ENCODE measurements at regions not wholly inside any gene's neighbourhood (a gene's known extent, or its start where the extent isn't known, plus 50 kb on each side); places are given as distances from the start of the nearest gene placed in this dataset.
A peak's percentile ranks its signal among the peaks of the same experiment; 100 is the strongest.

GRCh38 chr1:30414086-30414850 is 309.1 kb downstream of the MATN1 start:
- H3K9me3 ChIP-seq = no peaks in the 10 kb centered on the region
- H3K4me3 ChIP-seq = no peak overlapping the region
- TF ChIP-seq CTCF (IDR thresholded peaks at IDR 0.05) (no peak), EP300 (IDR thresholded peaks at IDR 0.05) (no peak), POLR2A (IDR thresholded peaks at IDR 0.05) (no peak)
- no peaks in the 10 kb centered on the region for H3K27me3 ChIP-seq
- intact Hi-C loops (cut with DNase I) = no loop called here
- no peak overlapping the region for H3K27ac ChIP-seq
- H3K36me3 ChIP-seq = no peaks in the 10 kb centered on the region
- WGBS, 3 donors = 76 to 82% (median 78%) methylated on average over 14 of the region's 14 CpGs
- DNase-seq = peak in 1 of 5 donors; percentile 2
- no peaks in the 10 kb centered on the region for H3K4me1 ChIP-seq (ENCODE audit: insufficient read depth)

GRCh38 chr1:30413606-30414005 is 309.8 kb downstream of the MATN1 start:
- DNase-seq = peak in 1 of 5 donors; percentile 4
- no peaks in the 10 kb centered on the region for H3K27me3 ChIP-seq
- TF ChIP-seq CTCF (IDR thresholded peaks at IDR 0.05) (no peak), EP300 (IDR thresholded peaks at IDR 0.05) (no peak), POLR2A (IDR thresholded peaks at IDR 0.05) (no peak)
- no peaks in the 10 kb centered on the region for H3K36me3 ChIP-seq
- intact Hi-C loops (cut with DNase I) = no loop called here
- no peak overlapping the region for H3K4me3 ChIP-seq
- no peaks in the 10 kb centered on the region for H3K9me3 ChIP-seq
- 87 to 90% (median 89%) methylated on average over 12 of the region's 12 CpGs for WGBS, 3 donors
- H3K27ac ChIP-seq = no peak overlapping the region
- no peaks in the 10 kb centered on the region for H3K4me1 ChIP-seq (ENCODE audit: insufficient read depth)

- no peak for TF ChIP-seq CTCF (IDR thresholded peaks at IDR 0.05)
- TF ChIP-seq EP300 (IDR thresholded peaks at IDR 0.05) = no peak
- TF ChIP-seq POLR2A (IDR thresholded peaks at IDR 0.05) = no peak
- no peaks in the 10 kb centered on the region for H3K36me3 ChIP-seq
- DNase-seq = no peak
- no peaks in the 10 kb centered on the region for H3K4me1 ChIP-seq (ENCODE audit: insufficient read depth)
- H3K9me3 ChIP-seq = no peaks in the 10 kb centered on the region
- intact Hi-C loops (cut with DNase I) = no loop called here
- WGBS, 3 donors = 54 to 62% (median 61%) methylated on average over 8 of the region's 8 CpGs
- no peak overlapping the region for H3K4me3 ChIP-seq
- H3K27me3 ChIP-seq = no peaks in the 10 kb centered on the region
- H3K27ac ChIP-seq = no peak overlapping the region
These were observed 310.3 kb downstream of the MATN1 start for GRCh38 chr1:30413111-30413440.

GRCh38 chr1:30412241-30413110 is 310.9 kb downstream of the MATN1 start:
- H3K4me3 ChIP-seq = no peak overlapping the region
- H3K36me3 ChIP-seq = no peaks in the 10 kb centered on the region
- intact Hi-C loops (cut with DNase I) = no loop called here
- peak in 1 of 5 donors; percentile 4 for DNase-seq
- no peaks in the 10 kb centered on the region for H3K4me1 ChIP-seq (ENCODE audit: insufficient read depth)
- H3K9me3 ChIP-seq = no peaks in the 10 kb centered on the region
- no peaks in the 10 kb centered on the region for H3K27me3 ChIP-seq
- H3K27ac ChIP-seq = no peak overlapping the region
- 66 to 68% (median 68%) methylated on average over 13 of the region's 13 CpGs for WGBS, 3 donors
- TF ChIP-seq CTCF (IDR thresholded peaks at IDR 0.05) = no peak

All from ovary (tissue), 7 donors.